ENCODE measurements at regions not wholly inside any gene's neighbourhood (a gene's known extent, or its start where the extent isn't known, plus 50 kb on each side); places are given as distances from the start of the nearest gene placed in this dataset.

DNA sequence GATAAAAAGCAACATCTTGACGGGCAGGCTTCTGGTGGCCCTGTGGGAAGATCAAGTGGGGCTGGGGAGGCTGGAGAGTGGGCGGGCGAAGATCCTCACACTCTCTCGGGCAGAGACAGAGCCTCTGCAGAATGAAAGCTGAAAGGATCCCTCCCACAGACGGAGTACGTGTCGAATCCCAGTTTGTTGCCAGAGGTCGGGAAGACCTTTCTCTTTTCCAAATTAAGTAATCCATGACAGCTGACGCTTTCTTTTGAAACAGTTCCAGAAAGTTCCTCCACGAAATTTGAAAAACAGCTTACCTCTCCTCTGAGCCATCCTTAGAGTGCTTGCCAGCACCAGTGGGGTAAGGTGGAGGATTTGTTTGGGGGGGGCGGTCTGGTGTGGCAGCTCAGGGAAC, 155.6 kb upstream of the SMLR1 start:
- TF ChIP-seq, protein P1, sequence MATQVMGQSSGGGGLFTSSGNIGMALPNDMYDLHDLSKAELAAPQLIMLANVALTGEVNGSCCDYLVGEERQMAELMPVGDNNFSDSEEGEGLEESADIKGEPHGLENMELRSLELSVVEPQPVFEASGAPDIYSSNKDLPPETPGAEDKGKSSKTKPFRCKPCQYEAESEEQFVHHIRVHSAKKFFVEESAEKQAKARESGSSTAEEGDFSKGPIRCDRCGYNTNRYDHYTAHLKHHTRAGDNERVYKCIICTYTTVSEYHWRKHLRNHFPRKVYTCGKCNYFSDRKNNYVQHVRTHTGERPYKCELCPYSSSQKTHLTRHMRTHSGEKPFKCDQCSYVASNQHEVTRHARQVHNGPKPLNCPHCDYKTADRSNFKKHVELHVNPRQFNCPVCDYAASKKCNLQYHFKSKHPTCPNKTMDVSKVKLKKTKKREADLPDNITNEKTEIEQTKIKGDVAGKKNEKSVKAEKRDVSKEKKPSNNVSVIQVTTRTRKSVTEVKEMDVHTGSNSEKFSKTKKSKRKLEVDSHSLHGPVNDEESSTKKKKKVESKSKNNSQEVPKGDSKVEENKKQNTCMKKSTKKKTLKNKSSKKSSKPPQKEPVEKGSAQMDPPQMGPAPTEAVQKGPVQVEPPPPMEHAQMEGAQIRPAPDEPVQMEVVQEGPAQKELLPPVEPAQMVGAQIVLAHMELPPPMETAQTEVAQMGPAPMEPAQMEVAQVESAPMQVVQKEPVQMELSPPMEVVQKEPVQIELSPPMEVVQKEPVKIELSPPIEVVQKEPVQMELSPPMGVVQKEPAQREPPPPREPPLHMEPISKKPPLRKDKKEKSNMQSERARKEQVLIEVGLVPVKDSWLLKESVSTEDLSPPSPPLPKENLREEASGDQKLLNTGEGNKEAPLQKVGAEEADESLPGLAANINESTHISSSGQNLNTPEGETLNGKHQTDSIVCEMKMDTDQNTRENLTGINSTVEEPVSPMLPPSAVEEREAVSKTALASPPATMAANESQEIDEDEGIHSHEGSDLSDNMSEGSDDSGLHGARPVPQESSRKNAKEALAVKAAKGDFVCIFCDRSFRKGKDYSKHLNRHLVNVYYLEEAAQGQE (IDR thresholded peaks at IDR 0.05; ENCODE audit: insufficient read depth in 1 of 2, low read depth in 2 of 2, low read length in 2 of 2) = no peak
- TF ChIP-seq POLR2AphosphoS5 (IDR thresholded peaks at IDR 0.05; ENCODE audit: low read depth, low read length) (no peak), SIN3A (IDR thresholded peaks at IDR 0.05; ENCODE audit: borderline replicate concordance, insufficient read depth, low read length) (no peak), FOXP2 (optimal IDR thresholded peaks at IDR 0.05; ENCODE audit: borderline replicate concordance, extremely low read depth, extremely low read length, insufficient read depth) (no peak), TAF1 (IDR thresholded peaks at IDR 0.05; ENCODE audit: borderline replicate concordance, insufficient read depth, low read length) (no peak)

Data from PFSK-1 (cell line).